HG03439 (cell line): ENCODE measurements at regions not wholly inside any gene's neighbourhood (a gene's known extent, or its start where the extent isn't known, plus 50 kb on each side); places are given as distances from the start of the nearest gene placed in this dataset.
A peak's percentile ranks its signal among the peaks of the same experiment; 100 is the strongest.

Experiments
- ATAC-seq: cut with Tn5 transposase; IDR thresholded peaks from one replicate; pipeline ENCODE4 v1.9.1; 2021; ENCODE audit warnings: mild to moderate bottlenecking, moderate library complexity; ENCODE audit not compliant: unreplicated experiment

DNA sequence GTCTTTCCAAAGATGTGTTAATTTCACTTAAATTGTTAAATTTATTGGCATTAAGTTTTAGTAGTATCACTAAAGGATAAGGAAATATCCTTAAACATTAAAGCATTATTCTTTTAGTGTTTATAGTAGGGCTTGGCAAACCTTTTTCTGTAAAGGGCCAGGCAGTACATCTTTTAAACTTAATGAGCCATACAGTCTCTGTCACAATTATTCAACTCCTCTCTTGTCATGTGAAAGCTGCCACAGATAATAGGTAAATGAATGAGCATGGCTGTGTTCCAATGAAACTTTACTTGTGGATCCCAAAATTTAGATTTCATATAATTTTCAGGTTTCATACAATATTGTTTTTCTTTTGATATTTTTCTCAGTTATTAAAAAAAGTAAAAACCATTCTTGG lies 268.2 kb upstream of the C11orf87 start:
- no peak for ATAC-seq

DNA sequence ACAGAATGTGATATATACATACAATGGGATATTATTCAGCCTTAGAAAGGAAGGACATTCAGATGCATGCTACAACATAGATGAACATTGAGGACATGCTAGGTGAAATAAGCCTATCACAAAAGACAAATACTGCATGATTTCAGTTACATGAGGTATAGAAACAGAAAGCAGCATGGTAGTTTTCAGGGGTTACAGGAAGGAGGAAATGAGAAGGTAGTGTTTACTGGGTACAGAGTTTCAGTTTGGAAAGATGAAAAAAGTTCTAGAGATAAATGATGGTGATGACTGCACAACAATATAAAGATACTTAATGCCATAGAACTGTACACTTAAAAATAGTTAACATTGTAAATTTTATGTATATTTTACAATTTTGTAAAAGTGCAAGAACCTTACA lies 266.7 kb upstream of the C11orf87 start:
- peak; percentile 63 for ATAC-seq

DNA sequence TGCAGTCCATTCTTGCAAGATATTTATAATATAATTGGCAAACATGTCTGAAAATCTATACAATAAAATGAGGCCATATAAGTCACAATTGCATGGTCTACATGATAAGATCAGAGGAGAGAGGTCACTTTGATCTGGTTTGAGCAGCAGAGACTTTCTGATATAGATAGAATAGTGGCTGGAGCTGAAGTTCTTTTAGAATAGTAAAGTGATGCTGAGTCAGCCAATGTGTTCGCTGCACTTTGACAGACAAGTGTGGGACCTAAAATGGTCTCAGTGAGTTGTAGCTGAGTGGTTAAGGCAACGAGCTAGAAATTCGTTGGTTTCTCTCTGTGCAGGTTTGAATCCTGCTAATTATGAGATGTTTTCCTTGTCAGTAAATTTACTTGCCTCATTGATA lies 257.0 kb upstream of the C11orf87 start:
- no peak for ATAC-seq

DNA sequence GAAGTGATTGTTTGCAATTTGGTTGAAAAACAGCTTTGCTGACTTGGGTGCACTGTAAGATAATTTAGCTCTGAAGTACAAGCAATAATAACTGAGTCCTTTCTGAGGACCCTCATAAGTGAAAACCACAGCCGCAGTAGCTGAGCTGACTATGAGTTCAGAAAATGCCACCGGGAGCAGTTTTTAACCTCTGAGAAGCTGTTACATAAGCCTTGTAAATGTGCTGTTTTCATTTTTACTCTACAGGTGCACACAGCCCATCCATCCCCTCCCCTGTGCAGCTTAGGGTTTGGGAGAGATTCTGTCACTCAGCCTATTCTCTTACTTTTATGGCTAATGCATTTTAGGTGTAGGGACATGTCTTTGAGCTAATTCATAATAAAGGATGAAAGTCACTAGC lies 255.5 kb upstream of the C11orf87 start:
- no peak for ATAC-seq

DNA sequence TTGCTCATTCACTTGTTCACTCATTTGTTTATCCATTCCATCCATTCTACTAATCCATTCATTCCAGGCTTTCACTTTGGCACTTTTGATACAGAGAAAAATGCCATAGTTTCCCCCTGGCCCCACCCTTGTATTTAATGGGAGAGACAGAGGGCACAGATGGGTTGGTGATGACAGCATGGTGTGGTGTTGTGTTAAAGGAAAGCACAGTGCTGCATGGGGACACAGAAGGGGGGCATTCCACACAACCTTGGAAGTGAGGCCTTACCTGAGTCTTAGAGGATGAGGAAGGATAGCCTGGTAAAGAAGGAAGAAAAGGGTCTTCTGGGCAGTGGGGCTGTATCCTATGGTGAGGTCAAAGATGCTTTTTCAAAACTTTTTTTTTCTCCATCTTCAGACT lies 248.5 kb upstream of the C11orf87 start:
- ATAC-seq: no peak

DNA sequence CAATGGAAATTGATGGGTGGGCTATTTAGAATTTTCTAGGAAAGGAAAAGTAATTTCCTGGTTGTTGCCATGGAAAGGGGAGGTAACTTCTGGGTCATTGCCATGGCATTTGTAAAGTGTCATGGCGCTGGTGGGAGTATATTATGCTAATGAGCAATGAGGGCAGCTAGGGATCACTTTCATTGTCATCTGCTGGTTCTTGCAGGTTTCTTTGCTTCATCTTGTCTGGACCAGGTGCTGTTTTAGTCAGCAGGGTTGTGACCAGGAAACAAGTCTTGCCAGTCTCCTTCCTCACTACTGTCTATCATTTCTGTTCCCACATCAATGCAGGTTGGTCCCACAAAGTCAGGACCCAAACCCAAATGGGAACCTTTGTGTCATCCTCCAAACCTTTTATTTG lies 237.6 kb upstream of the C11orf87 start:
- ATAC-seq: no peak

DNA sequence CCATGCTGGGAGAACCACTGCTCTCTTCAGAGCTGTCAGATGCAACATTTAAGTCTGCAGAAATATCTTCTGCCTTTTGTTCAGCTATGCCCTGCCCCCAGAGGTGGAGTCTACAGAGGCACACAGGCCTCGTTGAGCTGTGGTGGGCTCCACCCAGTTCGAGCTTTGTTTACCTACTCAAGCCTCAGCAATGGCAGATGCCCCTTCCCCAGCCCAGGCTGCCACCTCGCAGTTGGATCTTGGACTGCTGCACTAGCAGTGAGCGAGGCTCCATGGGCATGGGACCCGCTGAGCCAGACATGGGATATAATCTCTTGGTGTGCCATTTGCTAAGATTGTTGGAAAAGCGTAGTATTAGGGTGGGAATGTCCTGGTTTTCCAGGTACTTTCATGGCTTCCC lies 229.1 kb upstream of the C11orf87 start:
- no peak for ATAC-seq

DNA sequence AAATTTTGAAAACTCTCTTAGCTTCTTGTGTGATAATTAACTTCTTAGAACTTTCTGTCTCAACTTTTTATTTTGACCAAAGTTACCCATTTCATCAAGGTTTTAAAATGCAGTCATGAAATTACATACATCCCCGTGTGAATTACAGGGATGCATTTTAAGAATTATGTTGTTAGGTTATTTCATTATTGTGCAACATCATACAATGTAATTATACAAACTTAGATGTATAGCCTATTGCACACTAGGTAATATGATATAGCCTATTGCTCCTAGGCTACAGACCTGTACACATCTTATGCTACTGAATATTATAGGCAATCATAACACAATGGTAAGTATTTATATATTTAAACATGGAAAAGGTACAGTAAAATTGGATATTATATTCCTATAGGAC lies 228.1 kb upstream of the C11orf87 start:
- no peak for ATAC-seq

DNA sequence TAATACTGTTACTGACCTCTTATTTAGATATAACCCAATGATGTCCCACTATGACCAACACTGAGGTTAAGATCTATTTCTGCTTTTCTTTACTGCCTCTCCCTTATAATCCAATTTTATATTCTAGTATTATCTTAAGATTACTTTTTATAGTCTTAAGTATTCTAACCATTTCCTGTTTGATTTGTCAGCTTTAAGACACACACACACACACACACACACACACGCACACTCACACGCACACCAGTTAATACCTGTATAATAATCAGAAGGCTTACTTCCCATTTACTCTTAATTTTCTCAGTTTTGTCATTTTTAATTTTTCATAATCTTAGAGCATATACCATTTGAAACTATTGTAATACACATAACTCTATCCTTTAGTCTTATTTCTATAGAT lies 226.0 kb upstream of the C11orf87 start:
- ATAC-seq: no peak

DNA sequence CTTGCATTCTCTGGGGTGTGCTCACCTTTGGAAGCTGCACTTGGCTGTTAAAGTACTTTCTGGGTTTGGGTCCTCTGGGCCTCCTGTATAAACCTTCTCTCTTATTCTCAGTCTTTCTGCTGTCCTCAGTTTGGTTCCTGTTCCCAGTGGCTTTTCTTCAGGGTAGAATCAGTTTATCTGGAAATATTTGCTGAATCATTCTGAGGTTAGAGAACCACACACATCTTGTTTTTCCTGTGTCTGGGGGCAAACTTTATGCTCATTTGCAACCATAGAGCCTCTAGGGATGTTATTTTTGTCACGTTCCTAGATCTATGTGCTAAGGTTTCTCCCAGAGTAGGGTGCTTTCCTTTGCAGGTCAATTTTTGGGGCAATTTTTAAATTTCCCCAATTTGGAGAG lies 224.3 kb upstream of the C11orf87 start:
- ATAC-seq: no peak

DNA sequence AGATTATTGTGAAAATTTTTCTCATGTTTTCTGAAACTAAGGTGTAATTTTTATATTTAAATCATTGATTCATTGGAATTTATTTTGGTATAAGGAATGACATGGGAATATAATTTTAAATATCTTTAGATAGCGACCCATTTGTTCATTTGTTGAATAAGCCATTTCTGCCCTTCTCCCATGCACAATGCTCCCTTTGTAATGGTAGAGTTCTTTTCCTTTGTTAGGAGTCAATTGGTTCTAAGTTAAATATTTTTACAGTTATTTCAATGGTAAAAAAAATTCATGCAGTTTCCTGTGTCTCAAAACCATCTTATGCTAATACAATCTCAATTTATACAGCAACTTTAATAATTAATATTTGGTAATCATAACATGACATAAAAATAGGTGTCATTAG lies 218.8 kb upstream of the C11orf87 start:
- no peak for ATAC-seq

DNA sequence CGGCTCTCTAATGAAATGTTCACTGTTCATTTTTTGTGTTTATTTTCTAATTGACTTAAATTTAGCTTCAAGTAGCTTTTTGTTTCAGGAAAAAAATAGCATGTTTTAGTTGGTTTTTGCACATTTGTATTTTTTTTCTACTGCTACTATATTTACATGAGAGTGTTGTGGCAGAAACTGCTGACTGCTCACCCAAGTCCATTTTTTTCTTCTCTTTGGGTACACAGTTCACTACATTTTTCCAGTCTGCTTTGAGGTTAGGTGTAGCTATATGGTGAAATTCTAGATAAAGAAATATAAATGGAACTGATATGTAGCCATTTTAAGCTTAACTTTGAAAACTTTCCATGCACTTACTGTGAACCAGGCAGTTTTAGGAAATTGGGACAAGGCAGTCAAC lies 216.7 kb upstream of the C11orf87 start:
- ATAC-seq: no peak

DNA sequence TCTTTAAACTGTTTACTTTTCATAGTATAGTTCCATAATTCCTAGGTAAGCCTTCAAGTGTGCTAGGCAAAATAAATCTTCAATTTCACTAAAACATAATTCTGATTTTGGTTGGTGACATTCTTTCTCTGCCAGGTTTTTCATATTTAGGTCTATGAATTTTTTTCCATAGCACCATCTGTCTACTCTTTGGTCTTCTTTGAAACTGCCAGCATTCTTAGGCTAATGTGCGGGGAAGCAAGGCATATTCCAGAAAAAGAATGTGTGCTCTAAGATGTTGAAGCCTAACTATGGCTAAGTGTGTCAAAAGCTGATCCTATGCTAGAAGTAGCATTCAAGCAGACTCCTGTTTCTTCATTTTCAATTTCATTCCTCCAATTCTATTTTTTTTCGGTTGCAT lies 213.9 kb upstream of the C11orf87 start:
- ATAC-seq: no peak

DNA sequence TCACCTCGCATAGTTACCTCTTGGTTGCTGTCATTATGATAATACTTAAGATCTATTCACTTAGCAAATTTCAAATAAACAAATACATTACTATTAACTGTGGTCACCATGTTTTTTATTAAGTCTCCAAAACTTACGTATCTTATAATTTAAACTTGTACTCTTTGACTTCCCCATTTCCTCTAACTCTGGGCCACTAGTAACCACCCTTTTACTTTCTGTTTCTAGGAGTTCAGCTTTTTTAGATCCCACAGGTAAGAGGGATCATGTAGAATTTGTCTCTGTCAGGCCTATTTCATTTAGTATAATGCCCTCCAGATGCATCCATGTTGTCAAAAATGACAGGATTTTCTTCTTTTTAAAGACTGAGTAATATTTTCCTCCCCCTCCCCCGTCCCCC lies 212.4 kb upstream of the C11orf87 start:
- ATAC-seq: no peak

DNA sequence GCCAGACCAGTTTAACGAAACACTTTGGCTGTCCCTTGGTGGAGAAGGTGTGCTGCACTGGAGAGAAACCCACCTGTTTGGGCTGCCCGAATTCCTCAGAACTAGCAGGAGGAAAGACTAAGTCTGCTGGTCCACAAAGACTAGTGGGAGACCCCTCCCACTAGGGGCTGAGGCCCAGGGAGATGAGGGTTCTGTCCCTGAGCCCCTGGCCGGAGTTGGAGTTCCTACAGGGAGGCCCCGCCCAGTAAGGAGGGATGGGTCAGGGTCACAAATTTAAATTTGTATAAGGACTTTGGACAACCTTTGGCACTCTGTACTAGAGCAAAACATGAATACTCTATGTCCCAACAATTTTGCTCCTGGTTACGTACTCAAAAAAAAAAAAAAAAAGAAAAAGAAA lies 200.8 kb upstream of the C11orf87 start:
- no peak for ATAC-seq

DNA sequence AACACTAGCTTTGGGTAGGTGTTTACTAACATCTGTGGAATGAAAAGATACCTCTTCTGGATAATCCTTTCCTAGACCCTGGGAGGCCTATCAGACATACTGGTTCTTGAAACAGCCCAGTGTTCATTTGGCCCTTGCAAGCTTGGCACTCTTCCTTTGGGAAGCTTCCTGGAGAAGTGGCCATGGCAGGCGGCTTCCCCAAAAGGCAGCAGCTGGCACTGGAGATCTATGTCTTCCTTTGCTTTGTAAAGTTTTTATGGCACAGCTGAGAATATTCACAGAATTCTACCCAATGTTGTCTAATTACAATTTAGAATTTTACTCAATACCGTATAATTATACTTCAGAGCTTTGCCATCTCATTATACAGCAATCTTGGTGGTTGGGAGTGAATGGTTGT lies 199.2 kb upstream of the C11orf87 start:
- no peak for ATAC-seq

DNA sequence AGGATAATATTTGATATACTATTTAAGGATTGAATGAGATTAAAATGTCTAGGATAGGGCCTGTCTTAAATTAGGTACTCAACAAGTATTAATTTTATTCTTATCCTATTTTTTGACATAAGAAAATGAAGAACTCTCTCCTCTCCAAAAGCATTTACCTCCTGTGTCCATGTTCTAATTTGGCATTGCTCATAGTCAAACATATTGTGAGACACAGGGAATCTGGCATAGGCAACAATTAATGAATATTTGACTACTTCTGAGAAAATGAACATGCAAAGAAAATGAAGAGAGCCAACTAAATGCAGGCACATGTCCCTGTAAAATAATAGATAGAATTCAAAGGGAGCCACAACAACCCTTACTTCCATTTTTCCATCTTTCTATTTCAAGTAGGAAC lies 198.5 kb upstream of the C11orf87 start:
- ATAC-seq: no peak

DNA sequence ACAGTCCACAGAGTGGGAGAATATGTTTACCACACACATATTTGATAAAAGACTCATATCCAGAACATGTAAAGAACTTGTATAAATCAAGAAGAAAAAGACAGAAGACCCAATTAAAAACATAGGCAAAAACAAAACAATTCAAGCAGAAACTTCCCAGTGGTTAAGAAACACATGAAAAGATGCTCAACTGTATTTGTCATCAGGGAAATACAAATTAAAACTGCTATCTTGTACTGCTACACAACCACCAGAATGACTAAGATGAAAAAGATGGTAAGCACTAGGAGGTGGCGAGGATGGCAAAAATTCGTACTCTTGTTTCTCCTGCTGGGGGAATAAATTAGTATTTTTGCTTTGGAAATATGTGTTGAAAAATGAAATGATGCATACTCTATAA lies 192.3 kb upstream of the C11orf87 start:
- ATAC-seq: no peak

DNA sequence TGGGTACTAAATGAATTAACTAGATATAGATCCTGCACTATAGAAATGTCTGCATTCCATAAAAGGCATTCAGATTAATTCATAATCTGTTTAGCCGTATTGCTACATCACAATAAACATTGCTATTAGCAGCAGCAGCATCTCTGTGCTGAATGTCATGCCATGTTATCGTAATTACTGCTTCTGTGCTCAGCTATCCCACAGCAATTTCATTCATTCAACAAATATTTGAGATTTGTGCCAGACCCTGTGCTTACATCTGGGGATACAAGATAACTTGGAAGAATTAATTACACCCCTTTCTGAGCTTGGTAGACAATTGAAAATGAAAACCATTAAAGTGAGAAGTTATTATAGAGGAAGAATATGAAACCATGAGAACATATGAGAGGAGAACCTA lies 185.8 kb upstream of the C11orf87 start:
- no peak for ATAC-seq

DNA sequence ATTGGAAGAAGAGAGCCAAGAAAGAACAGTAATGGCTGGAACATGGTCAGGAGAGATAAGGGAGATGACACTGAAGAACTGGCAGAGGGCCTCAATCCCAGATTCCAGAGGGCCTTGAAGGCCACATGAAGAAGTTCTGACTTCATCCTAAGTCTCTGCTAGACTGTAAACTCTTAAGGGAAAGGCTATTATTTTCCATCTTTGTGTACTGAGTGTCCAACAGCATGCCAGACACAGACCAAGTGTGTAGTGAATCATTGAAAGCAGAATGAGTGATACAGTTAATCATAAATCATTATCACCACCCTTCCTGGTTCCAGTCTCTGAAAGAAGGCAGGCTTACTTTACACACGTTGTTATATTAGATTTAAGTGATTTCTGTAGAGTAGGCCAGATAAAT lies 185.3 kb upstream of the C11orf87 start:
- ATAC-seq: no peak

DNA sequence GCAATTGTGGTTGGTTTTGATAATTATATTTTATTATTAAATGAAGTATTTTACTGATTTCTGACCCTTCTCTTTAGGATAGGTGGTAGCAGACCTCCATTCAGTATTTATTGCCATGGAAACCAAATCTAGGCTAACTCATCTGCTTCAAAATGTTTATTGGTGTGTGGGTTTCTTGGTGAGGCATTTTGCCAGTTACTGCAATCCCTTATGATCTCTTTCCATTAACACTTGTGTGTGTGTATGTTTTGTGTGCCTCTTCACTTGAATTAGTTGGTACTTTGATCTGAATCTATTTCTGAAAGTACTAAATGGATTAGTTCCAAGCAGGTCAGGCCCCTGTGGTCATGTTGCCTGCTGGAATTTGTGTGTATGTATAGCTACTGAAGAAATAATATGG lies 184.4 kb upstream of the C11orf87 start:
- ATAC-seq: no peak

DNA sequence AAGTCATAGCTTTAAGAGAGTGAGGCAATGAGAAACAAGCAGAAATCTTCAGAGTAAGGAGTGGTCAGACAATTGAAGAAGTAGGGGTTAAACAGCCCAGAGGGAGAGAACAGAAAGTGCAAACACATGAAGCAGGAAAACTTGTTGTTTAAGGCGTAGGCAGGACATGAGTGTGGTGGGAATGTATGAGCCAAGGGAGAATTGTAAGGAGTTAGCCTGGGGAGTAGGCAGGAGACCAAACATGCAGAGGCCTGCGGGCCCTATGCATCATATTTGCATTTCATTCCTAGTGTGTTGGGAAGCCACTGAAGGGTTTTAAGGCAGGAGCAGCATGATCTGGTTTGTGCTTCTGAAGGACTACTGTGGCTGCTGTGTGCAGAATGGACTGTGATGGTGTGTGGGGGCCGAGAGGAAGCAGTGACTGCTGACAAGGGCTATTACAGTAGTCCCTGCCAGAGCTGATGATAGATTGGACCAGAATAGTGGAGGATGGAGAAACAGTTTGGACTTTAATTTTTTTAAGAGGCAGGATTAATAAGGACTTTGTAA lies 179.9 kb upstream of the C11orf87 start:
- no peak for ATAC-seq

DNA sequence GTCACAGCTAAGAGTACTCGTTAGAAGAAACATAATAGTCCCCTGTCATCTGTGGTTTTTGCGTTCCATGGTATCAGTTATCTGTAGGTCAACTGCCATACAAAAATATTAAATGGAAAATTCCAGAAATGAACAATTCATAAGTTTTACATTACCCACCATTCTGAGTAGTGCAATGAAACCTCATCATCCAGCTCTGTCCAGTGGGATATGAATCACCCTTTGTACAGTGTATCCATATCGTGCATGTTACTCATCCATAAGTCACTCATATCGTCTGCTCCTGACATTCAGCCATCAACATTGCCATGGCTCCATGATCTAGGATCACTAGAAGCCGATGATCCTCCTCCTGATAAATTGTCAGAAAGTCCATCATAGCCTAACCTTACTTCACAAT lies 174.9 kb upstream of the C11orf87 start:
- ATAC-seq: no peak

DNA sequence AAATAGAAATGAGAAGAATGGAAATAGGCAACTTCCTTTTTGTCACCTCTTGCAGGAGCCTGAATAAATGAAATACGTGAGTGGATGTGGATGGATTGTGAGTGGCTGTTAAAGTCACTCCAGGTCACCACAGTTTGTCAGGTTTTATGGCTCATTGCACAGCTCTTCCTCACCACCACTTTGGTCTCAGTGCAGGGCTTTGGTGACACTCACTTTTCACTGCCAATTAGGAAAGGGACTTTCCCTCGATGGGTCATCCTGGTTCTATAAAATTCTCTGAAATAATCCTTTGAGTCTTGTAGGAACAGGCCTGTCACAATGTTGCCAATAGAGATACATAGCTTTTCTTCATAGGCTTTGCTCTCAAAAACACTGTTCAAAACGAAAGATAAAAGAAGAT lies 172.4 kb upstream of the C11orf87 start:
- ATAC-seq: no peak
